Limb (tissue), 2 donors: ENCODE measurements at regions not wholly inside any gene's neighbourhood (a gene's known extent, or its start where the extent isn't known, plus 50 kb on each side); places are given as distances from the start of the nearest gene placed in this dataset.
A peak's percentile ranks its signal among the peaks of the same experiment; 100 is the strongest.

Source experiments
- DNase-seq, 2 donors: peaks; one replicate each; pipeline ENCODE4 v3.0.0-alpha.2; 2016; ENCODE audit errors: extremely low spot score in 2 of 2

- DNase-seq, result no peak
Observed at GRCh38 chr3:105923140-105923539, 54.3 kb upstream of the CBLB start.

- DNase-seq, result no peak
Observed at GRCh38 chr3:105927741-105928140, 58.9 kb upstream of the CBLB start.

GRCh38 chr3:105930733-105931132 is 61.9 kb upstream of the CBLB start:
- DNase-seq, result no peak

- DNase-seq, result no peak
Observed at GRCh38 chr3:105931500-105931899, 62.7 kb upstream of the CBLB start.

- DNase-seq, result peak in 1 of 2 donors; percentile 67
Observed at GRCh38 chr3:105933871-105934270, 65.1 kb upstream of the CBLB start.

GRCh38 chr3:105938101-105938500 is 69.3 kb upstream of the CBLB start:
- peak; percentile 55 to 91 for DNase-seq

- no peak for DNase-seq
Observed at GRCh38 chr3:105938806-105939205, 70.0 kb upstream of the CBLB start.

- DNase-seq, result no peak
Observed at GRCh38 chr3:105944276-105944675, 75.5 kb upstream of the CBLB start.

- DNase-seq, result no peak
Observed at GRCh38 chr3:105944721-105945120, 75.9 kb upstream of the CBLB start.

- DNase-seq, result no peak
Observed at GRCh38 chr3:105948101-105948500, 79.3 kb upstream of the CBLB start.

GRCh38 chr3:105950881-105951600 is 82.2 kb upstream of the CBLB start:
- peak in 1 of 2 donors; percentile 28 for DNase-seq

- DNase-seq, result no peak
Observed at GRCh38 chr3:105953831-105954230, 85.0 kb upstream of the CBLB start.

GRCh38 chr3:105956306-105956705 is 87.5 kb upstream of the CBLB start:
- no peak for DNase-seq

GRCh38 chr3:105957722-105958121 is 88.9 kb upstream of the CBLB start:
- no peak for DNase-seq

GRCh38 chr3:105958237-105959000 is 89.6 kb upstream of the CBLB start:
- DNase-seq, result no peak

GRCh38 chr3:105959851-105960250 is 91.0 kb upstream of the CBLB start:
- DNase-seq, result no peak

- DNase-seq, result no peak
Observed at GRCh38 chr3:105960381-105960780, 91.6 kb upstream of the CBLB start.

GRCh38 chr3:105963161-105963560 is 94.3 kb upstream of the CBLB start:
- DNase-seq, result no peak

GRCh38 chr3:105965384-105965783 is 96.6 kb upstream of the CBLB start:
- DNase-seq, result peak in 1 of 2 donors; percentile 16

GRCh38 chr3:105967117-105967516 is 98.3 kb upstream of the CBLB start:
- DNase-seq, result no peak

- no peak for DNase-seq
Observed at GRCh38 chr3:105970283-105970682, 101.5 kb upstream of the CBLB start.

- DNase-seq, result no peak
Observed at GRCh38 chr3:105972069-105972468, 103.3 kb upstream of the CBLB start.

GRCh38 chr3:105974381-105974780 is 105.6 kb upstream of the CBLB start:
- DNase-seq, result no peak
